ENCODE measurements at regions not wholly inside any gene's neighbourhood (a gene's known extent, or its start where the extent isn't known, plus 50 kb on each side); places are given as distances from the start of the nearest gene placed in this dataset.

DNA sequence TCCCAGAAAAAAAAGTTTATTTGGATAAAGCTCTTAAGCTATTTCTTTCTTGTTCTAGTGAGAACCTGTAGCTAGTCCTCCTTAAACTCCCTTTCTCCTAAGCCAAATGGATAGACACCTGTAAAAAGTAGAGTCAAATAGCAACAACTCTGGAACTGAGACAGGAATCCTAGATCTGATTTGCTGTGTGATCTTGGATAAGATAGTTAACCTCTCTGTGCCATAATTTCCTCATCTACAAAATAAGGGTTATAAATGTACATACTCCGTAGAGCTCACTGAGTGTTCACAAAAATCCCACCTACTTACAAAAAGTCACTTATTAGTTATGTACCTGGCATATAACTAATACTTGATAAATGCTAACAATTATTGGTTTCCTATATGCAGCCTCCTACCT, 270.3 kb downstream of the ABCC12 start:
- no peak for TF ChIP-seq ESRRG (CRISPR knock-in tag; IDR thresholded peaks at IDR 0.05)
- no peak for TF ChIP-seq BACH2 (CRISPR knock-in tag; IDR thresholded peaks at IDR 0.05; ENCODE audit: borderline replicate concordance)
- TF ChIP-seq ZFP3 (CRISPR knock-in tag; IDR thresholded peaks at IDR 0.05): no peak
- TF ChIP-seq PPARA (CRISPR knock-in tag; IDR thresholded peaks at IDR 0.05; ENCODE audit: borderline replicate concordance): no peak
- TF ChIP-seq, protein P1, sequence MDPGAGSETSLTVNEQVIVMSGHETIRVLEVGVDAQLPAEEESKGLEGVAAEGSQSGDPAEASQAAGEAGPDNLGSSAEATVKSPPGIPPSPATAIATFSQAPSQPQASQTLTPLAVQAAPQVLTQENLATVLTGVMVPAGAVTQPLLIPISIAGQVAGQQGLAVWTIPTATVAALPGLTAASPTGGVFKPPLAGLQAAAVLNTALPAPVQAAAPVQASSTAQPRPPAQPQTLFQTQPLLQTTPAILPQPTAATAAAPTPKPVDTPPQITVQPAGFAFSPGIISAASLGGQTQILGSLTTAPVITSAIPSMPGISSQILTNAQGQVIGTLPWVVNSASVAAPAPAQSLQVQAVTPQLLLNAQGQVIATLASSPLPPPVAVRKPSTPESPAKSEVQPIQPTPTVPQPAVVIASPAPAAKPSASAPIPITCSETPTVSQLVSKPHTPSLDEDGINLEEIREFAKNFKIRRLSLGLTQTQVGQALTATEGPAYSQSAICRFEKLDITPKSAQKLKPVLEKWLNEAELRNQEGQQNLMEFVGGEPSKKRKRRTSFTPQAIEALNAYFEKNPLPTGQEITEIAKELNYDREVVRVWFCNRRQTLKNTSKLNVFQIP (CRISPR knock-in tag; IDR thresholded peaks at IDR 0.05; ENCODE audit: borderline replicate concordance, low read depth): no peak
- TF ChIP-seq SNAI2 (CRISPR knock-in tag; IDR thresholded peaks at IDR 0.05): no peak
- TF ChIP-seq, protein P2, sequence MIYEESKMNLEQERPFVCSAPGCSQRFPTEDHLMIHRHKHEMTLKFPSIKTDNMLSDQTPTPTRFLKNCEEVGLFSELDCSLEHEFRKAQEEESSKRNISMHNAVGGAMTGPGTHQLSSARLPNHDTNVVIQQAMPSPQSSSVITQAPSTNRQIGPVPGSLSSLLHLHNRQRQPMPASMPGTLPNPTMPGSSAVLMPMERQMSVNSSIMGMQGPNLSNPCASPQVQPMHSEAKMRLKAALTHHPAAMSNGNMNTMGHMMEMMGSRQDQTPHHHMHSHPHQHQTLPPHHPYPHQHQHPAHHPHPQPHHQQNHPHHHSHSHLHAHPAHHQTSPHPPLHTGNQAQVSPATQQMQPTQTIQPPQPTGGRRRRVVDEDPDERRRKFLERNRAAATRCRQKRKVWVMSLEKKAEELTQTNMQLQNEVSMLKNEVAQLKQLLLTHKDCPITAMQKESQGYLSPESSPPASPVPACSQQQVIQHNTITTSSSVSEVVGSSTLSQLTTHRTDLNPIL (CRISPR knock-in tag; IDR thresholded peaks at IDR 0.05; ENCODE audit: low read depth): no peak
- no peak for TF ChIP-seq OSR1 (CRISPR knock-in tag; IDR thresholded peaks at IDR 0.05)
- TF ChIP-seq ZNF70 (CRISPR knock-in tag; IDR thresholded peaks at IDR 0.05): no peak
- TF ChIP-seq ISL1 (CRISPR knock-in tag; IDR thresholded peaks at IDR 0.05): no peak
- TF ChIP-seq ARNTL (CRISPR knock-in tag; IDR thresholded peaks at IDR 0.05; ENCODE audit: borderline replicate concordance, low read depth): no peak
- no peak for TF ChIP-seq ZC3H10 (CRISPR knock-in tag; IDR thresholded peaks at IDR 0.05)
- ATAC-seq: no peak

DNA sequence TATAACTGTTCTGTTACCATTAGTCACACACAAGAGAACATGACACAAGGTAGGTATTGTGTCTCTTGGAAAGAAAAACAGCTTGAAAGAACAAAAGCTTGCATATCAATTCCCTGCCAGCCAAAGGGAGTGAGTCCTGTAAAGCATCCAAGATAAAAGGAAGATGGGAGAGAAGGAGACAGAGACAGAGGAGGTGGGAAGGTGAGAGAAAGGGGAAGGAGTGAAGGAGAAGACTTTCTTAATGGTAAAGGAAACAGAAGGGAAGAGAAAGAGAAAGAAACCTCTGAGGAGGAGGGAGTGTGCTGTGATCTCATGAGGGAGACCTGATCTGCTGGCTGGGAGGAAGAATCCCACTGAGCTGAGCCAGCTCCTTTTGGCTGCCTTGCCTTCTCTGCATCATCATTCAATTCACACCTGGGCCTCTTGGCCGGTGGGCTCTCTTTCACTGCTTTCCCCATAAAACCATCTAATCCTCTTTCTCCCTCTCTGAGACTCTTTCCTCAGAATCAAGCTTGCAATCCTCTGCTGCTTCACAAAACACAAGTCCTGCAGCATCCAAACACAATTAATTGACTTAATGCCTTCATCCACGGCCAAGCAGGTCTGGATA, 271.6 kb downstream of the ABCC12 start:
- ATAC-seq: no peak
- TF ChIP-seq RARB (CRISPR knock-in tag; IDR thresholded peaks at IDR 0.05) (no peak), ZFP3 (CRISPR knock-in tag; IDR thresholded peaks at IDR 0.05) (no peak), GLIS3 (CRISPR knock-in tag; IDR thresholded peaks at IDR 0.05) (no peak), ESRRG (CRISPR knock-in tag; IDR thresholded peaks at IDR 0.05) (no peak), ZNF8 (CRISPR knock-in tag; IDR thresholded peaks at IDR 0.05) (no peak), OSR1 (CRISPR knock-in tag; IDR thresholded peaks at IDR 0.05) (no peak), ZNF70 (CRISPR knock-in tag; IDR thresholded peaks at IDR 0.05) (no peak), ARNTL (CRISPR knock-in tag; IDR thresholded peaks at IDR 0.05; ENCODE audit: borderline replicate concordance, low read depth) (no peak), PPARA (CRISPR knock-in tag; IDR thresholded peaks at IDR 0.05; ENCODE audit: borderline replicate concordance) (no peak), ZC3H10 (CRISPR knock-in tag; IDR thresholded peaks at IDR 0.05) (no peak), SNAI2 (CRISPR knock-in tag; IDR thresholded peaks at IDR 0.05) (no peak), ZNF565 (CRISPR knock-in tag; conservative IDR thresholded peaks at IDR 0.05; ENCODE audit: low read depth) (no peak), TCF4 (CRISPR knock-in tag; IDR thresholded peaks at IDR 0.05; ENCODE audit: borderline replicate concordance) (no peak)
- TF ChIP-seq, protein P1 (CRISPR knock-in tag; IDR thresholded peaks at IDR 0.05; ENCODE audit: borderline replicate concordance, low read depth): no peak
- TF ChIP-seq, protein P3, sequence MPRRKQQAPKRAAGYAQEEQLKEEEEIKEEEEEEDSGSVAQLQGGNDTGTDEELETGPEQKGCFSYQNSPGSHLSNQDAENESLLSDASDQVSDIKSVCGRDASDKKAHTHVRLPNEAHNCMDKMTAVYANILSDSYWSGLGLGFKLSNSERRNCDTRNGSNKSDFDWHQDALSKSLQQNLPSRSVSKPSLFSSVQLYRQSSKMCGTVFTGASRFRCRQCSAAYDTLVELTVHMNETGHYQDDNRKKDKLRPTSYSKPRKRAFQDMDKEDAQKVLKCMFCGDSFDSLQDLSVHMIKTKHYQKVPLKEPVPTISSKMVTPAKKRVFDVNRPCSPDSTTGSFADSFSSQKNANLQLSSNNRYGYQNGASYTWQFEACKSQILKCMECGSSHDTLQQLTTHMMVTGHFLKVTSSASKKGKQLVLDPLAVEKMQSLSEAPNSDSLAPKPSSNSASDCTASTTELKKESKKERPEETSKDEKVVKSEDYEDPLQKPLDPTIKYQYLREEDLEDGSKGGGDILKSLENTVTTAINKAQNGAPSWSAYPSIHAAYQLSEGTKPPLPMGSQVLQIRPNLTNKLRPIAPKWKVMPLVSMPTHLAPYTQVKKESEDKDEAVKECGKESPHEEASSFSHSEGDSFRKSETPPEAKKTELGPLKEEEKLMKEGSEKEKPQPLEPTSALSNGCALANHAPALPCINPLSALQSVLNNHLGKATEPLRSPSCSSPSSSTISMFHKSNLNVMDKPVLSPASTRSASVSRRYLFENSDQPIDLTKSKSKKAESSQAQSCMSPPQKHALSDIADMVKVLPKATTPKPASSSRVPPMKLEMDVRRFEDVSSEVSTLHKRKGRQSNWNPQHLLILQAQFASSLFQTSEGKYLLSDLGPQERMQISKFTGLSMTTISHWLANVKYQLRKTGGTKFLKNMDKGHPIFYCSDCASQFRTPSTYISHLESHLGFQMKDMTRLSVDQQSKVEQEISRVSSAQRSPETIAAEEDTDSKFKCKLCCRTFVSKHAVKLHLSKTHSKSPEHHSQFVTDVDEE (CRISPR knock-in tag; IDR thresholded peaks at IDR 0.05): no peak

DNA sequence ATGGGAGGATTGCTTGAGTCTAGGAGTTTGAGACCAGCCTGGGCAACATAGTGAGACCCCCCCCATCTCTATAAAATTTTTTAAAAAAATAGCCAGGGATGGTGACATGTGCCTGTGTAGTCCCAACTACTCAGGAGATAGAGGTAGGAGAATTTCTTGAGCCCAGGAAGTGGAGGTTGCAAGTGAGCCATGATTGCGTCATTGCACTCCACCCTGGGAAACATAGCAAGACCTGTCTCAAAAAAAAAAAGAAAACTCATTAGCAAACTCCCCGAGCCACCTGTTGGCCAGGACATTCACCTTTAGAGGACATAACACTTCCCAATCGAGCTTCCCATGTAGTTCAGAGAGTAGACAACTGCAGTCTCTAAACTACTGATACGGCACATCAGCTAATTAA, 274.2 kb downstream of the ABCC12 start:
- ATAC-seq: no peak
- TF ChIP-seq ZNF565 (CRISPR knock-in tag; conservative IDR thresholded peaks at IDR 0.05; ENCODE audit: low read depth) (no peak), ARNTL (CRISPR knock-in tag; IDR thresholded peaks at IDR 0.05; ENCODE audit: borderline replicate concordance, low read depth) (no peak), BACH2 (CRISPR knock-in tag; IDR thresholded peaks at IDR 0.05; ENCODE audit: borderline replicate concordance) (no peak), GLIS3 (CRISPR knock-in tag; IDR thresholded peaks at IDR 0.05) (no peak), ISL1 (CRISPR knock-in tag; IDR thresholded peaks at IDR 0.05) (no peak), ZC3H10 (CRISPR knock-in tag; IDR thresholded peaks at IDR 0.05) (no peak), TCF4 (CRISPR knock-in tag; IDR thresholded peaks at IDR 0.05; ENCODE audit: borderline replicate concordance) (no peak), ZNF70 (CRISPR knock-in tag; IDR thresholded peaks at IDR 0.05) (no peak), ESRRG (CRISPR knock-in tag; IDR thresholded peaks at IDR 0.05) (no peak)
- TF ChIP-seq, protein P4, sequence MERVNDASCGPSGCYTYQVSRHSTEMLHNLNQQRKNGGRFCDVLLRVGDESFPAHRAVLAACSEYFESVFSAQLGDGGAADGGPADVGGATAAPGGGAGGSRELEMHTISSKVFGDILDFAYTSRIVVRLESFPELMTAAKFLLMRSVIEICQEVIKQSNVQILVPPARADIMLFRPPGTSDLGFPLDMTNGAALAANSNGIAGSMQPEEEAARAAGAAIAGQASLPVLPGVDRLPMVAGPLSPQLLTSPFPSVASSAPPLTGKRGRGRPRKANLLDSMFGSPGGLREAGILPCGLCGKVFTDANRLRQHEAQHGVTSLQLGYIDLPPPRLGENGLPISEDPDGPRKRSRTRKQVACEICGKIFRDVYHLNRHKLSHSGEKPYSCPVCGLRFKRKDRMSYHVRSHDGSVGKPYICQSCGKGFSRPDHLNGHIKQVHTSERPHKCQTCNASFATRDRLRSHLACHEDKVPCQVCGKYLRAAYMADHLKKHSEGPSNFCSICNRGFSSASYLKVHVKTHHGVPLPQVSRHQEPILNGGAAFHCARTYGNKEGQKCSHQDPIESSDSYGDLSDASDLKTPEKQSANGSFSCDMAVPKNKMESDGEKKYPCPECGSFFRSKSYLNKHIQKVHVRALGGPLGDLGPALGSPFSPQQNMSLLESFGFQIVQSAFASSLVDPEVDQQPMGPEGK (CRISPR knock-in tag; IDR thresholded peaks at IDR 0.05; ENCODE audit: borderline replicate concordance): no peak
- TF ChIP-seq, protein P3 (CRISPR knock-in tag; IDR thresholded peaks at IDR 0.05): no peak
- TF ChIP-seq, protein P5, sequence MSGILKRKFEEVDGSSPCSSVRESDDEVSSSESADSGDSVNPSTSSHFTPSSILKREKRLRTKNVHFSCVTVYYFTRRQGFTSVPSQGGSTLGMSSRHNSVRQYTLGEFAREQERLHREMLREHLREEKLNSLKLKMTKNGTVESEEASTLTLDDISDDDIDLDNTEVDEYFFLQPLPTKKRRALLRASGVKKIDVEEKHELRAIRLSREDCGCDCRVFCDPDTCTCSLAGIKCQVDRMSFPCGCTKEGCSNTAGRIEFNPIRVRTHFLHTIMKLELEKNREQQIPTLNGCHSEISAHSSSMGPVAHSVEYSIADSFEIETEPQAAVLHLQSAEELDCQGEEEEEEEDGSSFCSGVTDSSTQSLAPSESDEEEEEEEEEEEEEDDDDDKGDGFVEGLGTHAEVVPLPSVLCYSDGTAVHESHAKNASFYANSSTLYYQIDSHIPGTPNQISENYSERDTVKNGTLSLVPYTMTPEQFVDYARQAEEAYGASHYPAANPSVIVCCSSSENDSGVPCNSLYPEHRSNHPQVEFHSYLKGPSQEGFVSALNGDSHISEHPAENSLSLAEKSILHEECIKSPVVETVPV (CRISPR knock-in tag; IDR thresholded peaks at IDR 0.05): no peak

All from SK-N-SH treated with all-trans-retinoic acid at 6 μM for 48 hours (cell line).